VCaP (cell line): ENCODE measurements at regions not wholly inside any gene's neighbourhood (a gene's known extent, or its start where the extent isn't known, plus 50 kb on each side); places are given as distances from the start of the nearest gene placed in this dataset.

ENCODE experiments used
- H3K27ac ChIP-seq: fragments of 450-650 bp; 2 replicates; pipeline ENCODE4 v1.5.1; 2017
- CTCF ChIP-seq: fragments of 450-650 bp; conservative IDR thresholded peaks from 2 replicates; pipeline ENCODE4 v1.5.1; 2017; ENCODE audit warnings: mild to moderate bottlenecking, moderate library complexity

- no peak overlapping the region for H3K27ac ChIP-seq
- TF ChIP-seq CTCF, result no peak
Observed at GRCh38 chr1:234759888-234760287, 149.9 kb upstream of the IRF2BP2 start.

DNA sequence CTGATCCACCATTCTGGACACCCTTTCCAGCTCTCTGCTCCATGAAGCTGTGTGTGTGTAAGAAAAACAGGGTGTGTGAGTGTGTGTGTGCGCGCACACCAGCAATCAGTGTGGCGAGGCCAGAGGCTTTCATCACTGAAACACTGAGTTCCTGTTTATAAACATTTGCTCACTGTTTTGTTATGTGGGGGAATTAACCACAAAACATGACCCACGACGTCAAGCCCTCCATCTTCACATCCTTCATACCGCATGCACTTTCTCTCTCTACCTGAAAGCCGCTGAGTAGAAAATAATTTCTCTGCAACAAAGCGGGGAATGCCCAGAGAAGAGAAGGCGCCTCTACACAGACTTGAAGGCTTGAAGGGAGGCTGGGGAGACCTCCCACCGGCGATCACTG, 148.9 kb upstream of the IRF2BP2 start:
- no peak overlapping the region for H3K27ac ChIP-seq
- no peak for TF ChIP-seq CTCF

- no peak for TF ChIP-seq CTCF
- no peak overlapping the region for H3K27ac ChIP-seq
Observed at GRCh38 chr1:234756857-234757256, 146.9 kb upstream of the IRF2BP2 start.

GRCh38 chr1:234756066-234756774, 146.2 kb upstream of the IRF2BP2 start:
- no peak for TF ChIP-seq CTCF
- H3K27ac ChIP-seq, result no peak overlapping the region

- no peak overlapping the region for H3K27ac ChIP-seq
- TF ChIP-seq CTCF, result no peak
Observed at GRCh38 chr1:234755449-234755863, 145.5 kb upstream of the IRF2BP2 start.

DNA sequence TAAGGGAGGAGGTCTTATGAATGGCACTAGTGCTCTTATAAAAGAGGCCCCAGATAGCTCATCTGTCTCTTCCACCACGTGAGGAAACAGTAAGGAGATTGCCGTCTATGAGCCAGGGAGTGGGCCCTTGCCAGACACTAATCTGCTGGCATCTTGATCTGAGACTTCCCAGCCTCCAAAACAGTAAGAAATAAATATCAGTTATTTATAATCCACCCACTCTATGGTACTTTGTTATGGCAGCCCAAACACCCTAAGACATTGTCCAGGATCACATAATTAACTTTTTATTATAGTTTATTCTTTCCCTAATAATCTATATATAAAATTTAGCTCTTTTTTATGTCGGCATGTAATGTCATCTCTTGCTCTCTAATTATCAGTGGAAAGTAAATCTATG, 144.0 kb upstream of the IRF2BP2 start:
- H3K27ac ChIP-seq, result no peak overlapping the region
- no peak for TF ChIP-seq CTCF

- TF ChIP-seq CTCF, result no peak
- H3K27ac ChIP-seq, result no peak overlapping the region
Observed at GRCh38 chr1:234752927-234753326, 142.9 kb upstream of the IRF2BP2 start.
